Stimulated activated CD4-positive, alpha-beta T cell treated with anti-CD3 and anti-CD28 coated beads, Interleukin-12 subunit alpha, Interleukin-12 subunit beta, amount 100 ng/mL, for 48 hours (primary cell): ENCODE measurements at regions not wholly inside any gene's neighbourhood (a gene's known extent, or its start where the extent isn't known, plus 50 kb on each side); places are given as distances from the start of the nearest gene placed in this dataset.

Experiments used
- DNase-seq, 3 donors: peaks; one replicate each; pipeline ENCODE4 v3.0.0-alpha.2; 2020; ENCODE audit warnings: low read depth in 2 of 3, low spot score in 1 of 3

GRCh38 chr9:96183751-96184150 lies 118.2 kb downstream of the HSD17B3 start:
- no peak for DNase-seq

DNA sequence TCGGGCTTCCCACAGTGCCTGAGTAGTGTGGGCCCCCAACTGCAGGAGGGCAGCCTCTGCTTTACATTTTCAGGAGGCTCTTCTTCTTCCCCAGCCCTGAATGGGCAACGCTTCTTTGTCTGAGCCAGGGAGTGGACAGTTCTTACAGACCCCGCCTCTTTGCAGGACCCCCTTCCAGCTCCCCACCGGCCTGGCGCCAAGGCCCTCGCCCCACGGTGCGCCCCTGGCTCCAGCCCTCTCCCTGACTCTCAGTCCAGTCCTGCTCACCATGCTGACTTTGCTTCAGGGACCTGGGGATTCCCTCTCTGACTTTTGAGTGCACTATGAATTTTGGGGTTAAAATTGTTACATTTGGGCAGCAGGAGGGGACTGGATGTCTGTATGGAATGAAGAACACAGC lies 123.8 kb downstream of the HSD17B3 start:
- DNase-seq = no peak

GRCh38 chr9:96177719-96178028 lies 124.3 kb downstream of the HSD17B3 start:
- no peak for DNase-seq

GRCh38 chr9:96177005-96177718 lies 124.8 kb downstream of the HSD17B3 start:
- DNase-seq = no peak

DNA sequence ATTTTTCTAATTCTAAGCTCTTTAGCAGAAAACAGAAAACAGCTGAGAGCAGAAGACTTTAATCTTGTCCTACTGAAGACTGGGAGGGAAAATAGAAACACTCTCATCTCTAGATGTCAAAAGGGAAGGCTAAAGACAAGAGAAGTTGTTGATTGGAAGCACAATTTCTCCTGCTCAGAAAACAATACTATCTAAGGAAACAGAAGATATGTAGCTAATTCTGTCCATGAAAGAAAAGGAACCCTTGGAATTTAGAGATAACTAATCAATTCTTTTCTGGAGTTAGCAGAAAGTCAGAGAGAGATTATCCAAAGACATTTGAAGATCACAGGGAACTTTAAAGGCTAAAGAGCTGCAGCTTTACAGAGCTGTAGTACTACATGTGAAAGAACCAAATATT lies 126.2 kb downstream of the HSD17B3 start:
- no peak for DNase-seq

DNA sequence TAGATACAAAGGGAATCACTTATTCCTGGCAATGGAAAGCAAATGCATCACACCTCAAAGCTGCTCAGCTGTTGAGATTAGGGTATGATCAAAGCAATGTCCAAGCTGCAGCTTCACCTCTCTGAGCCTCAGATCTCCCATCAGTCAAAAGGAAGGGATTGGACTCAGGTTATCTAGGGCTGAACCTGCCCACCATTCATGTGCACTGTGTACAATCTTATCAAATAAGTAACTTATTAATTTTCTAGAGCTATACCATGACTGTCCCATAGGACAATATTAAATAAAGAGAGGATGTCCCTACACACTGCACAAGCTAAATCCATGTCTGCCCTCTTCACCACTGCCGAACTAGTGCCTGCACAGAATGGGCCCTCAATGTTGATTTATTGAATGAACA lies 127.0 kb downstream of the HSD17B3 start:
- no peak for DNase-seq

- no peak for DNase-seq
Measured at GRCh38 chr9:96174371-96174770, 127.6 kb downstream of the HSD17B3 start.

DNA sequence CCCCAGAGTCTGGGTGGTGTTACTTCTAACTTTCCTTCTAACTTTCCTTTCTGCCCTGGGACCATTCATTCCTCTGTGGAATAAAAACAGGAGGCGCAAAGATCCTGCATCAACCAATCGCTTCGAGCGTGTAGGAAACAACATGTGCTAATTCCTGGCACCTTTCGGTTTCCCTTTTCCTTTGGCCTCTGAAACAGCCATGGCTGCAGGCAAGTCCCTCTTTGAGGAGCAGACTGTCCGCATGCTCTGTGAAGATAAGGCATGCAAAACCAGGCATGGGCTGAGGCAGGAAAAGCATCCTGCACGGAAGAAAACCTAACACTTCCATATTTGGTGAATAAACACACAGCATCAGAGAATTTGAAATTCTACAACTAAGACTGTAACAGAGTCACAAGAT lies 128.3 kb downstream of the HSD17B3 start:
- no peak for DNase-seq

DNA sequence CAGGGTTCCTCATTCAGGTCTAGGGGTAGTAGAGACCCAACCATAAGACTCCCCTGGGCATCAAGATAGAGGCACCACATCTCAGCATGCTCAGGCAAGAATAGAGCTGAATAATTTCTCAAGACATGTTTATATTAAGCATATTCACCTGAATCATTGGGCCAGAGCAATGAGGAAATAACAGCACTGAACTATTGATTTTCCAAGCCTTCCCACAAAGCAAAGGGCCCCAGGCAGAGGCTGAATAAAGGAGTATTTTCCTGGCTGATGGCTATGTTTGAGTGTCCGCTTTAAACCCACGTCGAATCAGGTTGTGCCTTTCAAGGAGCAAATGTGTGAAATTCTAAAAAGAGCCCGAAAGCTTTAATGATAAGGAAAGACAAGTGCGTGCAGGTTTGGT lies 129.2 kb downstream of the HSD17B3 start:
- no peak for DNase-seq

- DNase-seq = no peak
Measured at GRCh38 chr9:96171728-96172127, 130.2 kb downstream of the HSD17B3 start.

DNA sequence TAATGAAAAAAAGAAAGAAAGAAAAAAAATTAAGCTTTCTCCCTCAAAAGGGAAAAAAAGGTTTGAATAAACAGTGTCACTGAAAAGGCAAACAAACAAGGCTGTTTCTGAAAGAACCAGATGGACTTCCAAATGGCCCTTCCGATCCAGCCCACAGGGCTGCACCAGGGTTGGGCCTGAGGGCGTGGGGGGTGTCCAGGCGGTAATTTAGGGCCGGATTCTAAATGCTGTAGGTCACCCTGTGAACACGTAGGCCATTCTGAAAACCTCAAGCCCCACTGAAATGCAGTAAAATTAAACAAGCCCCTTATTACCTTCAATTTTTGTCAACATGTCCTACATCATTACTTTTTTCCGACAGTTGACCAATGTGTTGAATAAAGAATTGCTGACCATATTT lies 132.1 kb downstream of the HSD17B3 start:
- no peak for DNase-seq

- no peak for DNase-seq
Measured at GRCh38 chr9:96169484-96169883, 132.5 kb downstream of the HSD17B3 start.

DNA sequence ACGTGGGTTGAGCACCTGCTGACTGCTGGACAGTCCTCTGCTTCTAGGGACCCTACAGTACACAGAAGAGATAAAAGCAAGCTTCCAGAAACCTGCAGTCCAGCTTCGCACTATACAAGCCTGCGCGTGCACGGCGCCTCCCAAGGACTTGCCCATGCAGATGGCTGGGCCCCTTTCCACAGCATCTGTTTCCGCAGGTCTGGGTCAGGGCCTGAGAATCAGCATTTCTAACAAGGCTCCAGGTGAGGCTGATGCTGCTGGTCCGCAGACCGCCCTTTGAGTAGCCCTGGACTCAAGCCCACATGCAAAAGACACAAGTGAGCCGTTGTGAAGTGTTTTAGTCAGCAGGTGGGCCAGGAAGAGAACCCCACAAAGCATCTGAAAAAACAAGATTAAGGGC lies 133.1 kb downstream of the HSD17B3 start:
- no peak for DNase-seq

GRCh38 chr9:96167011-96167410 lies 135.0 kb downstream of the HSD17B3 start:
- no peak for DNase-seq

GRCh38 chr9:96164268-96164683 lies 137.7 kb downstream of the HSD17B3 start:
- no peak for DNase-seq

DNA sequence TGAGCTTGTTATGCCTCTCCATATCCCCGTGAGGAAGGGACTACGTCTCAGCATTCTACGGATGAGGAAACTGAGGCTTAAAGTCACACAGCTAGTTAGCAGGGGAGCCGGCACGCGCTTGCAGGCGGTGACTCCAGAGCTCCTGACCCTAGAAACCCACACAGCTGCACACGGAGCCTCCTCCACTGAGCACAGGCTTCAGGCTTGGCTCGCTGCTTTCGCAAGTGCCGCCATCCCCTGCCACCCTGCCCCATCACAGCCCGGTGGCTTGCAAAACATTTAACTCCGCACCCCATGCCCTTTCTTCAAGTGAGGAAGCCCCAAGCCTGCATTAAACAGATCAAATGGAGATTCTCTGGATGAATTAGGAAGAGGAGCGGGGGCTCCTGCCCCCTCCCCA lies 138.3 kb downstream of the HSD17B3 start:
- DNase-seq = no peak

DNA sequence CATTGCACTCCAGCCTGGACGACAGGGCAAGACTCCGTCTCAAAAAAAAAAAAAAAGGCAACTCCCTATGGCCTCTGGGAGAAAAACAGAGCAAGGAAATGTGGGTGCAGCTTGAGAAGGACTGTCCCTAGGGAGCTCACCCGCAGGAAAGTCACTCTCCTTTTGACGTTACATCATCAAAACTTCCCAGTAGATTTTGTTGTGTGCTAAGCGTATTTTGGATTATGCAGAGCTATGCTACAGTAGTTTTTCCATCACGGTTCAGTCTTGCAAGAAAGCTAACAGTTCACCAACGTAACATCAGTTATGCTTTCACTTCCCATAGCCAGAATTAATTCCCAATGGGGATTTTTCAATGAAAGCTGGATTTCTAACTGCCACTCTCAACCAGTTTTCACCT lies 138.8 kb downstream of the HSD17B3 start:
- DNase-seq = no peak

DNA sequence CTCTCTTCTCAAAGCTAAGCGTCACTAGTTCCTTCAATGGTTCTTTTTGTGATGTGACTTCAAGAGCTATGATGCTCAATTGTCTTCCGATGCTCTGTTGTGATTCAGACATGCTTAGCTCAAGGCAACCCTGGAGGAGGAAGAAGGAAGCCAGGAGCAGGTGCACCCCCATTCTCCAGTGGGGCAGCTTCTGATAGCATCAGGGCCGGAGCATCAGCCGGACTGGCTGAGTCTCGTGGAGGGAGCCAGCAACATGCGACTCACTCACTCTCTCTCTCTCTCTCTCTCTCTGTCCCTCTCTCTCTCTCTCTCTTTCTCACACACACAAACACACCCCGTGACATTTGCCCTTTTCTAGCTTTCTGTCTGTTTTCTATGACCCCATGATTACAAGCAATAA lies 140.2 kb downstream of the HSD17B3 start:
- no peak for DNase-seq

DNA sequence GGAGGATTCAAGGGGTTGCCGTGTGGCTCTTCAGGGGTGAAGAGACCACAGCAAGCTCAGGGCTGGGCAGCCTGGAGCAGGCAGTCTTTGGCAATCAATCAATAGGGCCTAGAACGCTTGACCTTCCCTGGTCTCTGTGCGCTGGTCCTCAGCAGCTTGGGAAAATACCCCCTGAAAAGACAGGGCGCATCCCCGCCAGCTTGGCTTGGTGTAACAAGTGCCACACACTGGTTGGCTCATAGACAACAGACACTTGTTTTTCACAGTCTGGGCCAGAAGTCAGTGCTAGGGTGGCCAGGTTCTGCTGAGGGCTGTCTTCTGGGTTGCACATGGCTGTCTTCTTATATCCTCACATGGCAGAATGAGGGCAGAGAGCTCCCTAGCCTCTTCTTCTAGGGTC lies 141.1 kb downstream of the HSD17B3 start:
- no peak for DNase-seq

DNA sequence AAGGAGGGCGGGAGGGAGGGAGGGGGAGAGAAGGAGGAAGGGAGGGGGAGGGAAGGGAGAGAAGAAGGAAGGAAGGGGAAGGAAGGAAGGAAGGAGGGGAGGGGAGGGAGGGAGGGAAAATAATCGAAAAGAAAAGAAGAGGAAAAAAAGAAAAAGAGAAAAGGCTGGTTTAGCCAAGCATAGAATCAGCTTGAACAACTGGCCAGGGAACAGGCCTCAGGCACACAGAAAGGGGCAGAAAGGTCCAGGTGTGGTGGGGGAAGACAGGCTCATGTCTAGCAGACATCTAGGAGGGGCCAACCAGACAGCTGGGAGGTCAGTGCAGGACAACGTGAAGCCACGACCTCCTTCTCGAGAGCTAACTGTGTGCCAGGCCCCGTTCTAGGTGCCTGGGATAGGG lies 141.8 kb downstream of the HSD17B3 start:
- DNase-seq = no peak

GRCh38 chr9:96159596-96159995 lies 142.4 kb downstream of the HSD17B3 start:
- DNase-seq = no peak

DNA sequence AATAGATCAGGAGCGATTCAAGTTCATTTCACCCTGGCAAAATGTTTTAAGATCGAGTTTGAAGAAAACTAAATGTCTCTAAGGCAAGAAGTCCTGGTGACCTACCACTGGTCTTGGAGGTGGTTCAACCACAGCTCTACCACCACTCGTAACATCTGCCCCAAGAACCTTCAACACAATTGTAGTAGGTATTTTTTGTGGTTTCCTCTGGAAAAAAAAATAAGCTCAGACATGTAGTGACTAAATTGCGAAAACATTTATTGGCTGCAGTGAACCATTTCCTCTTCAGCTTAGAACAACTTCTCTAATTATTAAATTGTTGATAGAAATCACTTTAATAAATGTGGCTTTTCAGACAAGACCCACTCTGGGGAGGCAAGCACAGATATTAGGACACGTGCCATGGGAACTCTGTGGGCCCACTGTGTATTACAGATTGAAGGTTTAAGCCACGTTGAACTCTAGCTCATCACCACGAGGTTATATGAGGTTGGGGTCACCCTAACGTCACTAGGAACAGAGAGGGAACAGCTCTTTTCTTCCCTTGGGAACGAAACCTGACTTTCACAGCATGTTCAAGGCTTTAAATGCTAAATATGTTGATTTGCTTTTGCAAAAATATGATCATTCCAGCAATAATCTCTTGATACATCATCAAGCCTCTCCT lies 142.9 kb downstream of the HSD17B3 start:
- DNase-seq = no peak

DNA sequence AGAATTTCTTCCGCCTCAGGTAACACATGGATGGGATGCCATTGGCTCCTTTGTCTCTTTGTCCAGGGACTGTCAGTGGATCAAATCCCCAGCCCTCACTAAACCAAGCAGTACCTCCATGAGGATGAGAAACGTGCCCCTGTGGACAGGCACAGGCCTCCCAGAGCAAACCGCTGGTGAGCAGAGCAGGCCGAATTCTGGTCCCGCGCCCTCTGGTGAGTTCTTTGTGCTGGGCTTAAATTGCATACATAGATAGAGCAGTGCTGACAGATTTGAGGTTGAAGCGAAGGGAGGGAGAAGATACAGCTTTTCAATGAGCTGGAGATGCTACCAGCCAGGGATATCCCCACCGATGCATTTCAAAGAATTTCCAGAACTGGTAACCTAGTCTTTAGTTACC lies 143.8 kb downstream of the HSD17B3 start:
- no peak for DNase-seq
